Right renal cortex interstitium (tissue), 3 donors: ENCODE measurements at regions not wholly inside any gene's neighbourhood (a gene's known extent, or its start where the extent isn't known, plus 50 kb on each side); places are given as distances from the start of the nearest gene placed in this dataset.
"Not testable (repeated sequence)": the region's sequence is repeated elsewhere in the genome, so short reads cannot be mapped to it uniquely, and the experiment has no call there.

Experiments
- DNase-seq, 3 donors: peaks; one replicate each; pipeline ENCODE4 v3.0.0-alpha.2; 2013; ENCODE audit warnings: low read depth in 3 of 3, low spot score in 2 of 3

DNA sequence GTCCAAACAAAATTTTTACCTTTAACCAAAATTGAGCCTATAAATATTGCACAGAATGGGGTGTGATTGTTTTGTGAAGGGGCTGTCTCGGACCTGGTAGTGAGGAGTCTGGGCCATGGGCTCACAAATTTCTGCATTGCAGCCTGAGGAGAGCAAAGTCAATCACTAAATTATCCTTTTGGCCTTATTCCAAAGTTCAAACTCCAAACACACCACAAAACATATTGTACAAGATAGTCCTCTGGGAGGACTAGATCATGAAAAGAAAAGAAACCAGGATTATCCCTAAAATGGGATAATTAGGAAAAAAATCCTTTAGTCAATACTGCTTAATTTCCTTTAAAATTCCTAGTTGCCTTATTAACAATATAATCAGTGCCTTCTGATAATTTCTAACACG is 115.5 kb downstream of the BUB3 start:
- DNase-seq: no peak

DNA sequence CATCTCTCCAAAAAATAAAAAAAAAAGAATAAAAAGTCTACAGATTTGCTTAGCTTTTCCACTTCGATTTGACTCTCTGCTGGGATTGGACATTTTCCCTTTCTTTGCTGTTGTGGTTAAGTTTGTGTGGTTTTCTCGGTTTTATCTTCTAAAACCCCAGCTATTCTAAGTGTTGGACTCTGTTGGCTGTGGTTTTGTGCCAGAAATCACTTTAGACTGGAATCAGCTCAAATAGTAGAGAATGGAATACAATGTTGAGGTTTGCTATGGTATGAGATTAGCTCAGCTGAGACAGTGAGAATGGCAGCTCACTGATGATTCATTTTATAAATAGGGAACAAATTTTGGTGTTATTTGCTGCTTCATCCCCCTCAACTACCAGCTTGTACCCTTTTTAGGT is 116.0 kb downstream of the BUB3 start:
- DNase-seq: no peak

DNA sequence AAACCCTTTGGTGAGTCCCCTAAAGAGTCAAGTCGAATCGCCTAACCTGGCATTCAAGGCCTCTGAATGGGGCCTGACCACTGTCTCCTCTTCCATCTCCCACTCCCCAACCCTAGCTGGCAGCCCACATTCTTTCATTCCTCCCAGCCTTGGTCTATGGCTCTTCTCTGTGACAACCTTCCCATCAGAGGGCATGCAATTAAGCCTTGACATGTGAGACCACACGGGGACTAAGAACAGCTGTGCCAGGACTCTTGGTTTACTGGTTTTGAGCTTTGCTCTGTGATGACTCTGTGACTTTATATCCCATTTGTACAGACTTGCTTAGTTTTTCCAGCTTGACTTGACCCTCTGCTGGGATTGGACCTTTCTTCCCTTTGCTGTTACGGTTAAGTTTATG is 116.6 kb downstream of the BUB3 start:
- DNase-seq: no peak

DNA sequence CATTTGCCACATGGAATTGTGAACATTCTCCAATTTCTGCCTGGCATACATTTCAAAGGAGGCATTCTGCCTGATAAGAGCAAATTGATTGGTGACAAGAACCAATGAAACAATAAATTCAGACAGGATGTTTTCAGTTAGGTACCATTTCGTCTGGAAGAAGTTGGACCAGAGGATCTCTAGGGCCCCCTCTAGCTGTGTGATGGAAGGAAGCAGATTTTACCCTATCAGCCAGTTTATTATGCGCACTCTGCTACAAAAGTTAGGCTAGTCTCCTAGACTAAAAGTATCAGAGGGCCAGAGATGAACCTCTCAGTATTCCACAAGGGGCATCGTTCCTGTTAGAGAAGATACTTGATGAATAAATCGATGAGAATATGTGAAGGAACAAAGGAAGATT is 118.0 kb downstream of the BUB3 start:
- no peak for DNase-seq

DNA sequence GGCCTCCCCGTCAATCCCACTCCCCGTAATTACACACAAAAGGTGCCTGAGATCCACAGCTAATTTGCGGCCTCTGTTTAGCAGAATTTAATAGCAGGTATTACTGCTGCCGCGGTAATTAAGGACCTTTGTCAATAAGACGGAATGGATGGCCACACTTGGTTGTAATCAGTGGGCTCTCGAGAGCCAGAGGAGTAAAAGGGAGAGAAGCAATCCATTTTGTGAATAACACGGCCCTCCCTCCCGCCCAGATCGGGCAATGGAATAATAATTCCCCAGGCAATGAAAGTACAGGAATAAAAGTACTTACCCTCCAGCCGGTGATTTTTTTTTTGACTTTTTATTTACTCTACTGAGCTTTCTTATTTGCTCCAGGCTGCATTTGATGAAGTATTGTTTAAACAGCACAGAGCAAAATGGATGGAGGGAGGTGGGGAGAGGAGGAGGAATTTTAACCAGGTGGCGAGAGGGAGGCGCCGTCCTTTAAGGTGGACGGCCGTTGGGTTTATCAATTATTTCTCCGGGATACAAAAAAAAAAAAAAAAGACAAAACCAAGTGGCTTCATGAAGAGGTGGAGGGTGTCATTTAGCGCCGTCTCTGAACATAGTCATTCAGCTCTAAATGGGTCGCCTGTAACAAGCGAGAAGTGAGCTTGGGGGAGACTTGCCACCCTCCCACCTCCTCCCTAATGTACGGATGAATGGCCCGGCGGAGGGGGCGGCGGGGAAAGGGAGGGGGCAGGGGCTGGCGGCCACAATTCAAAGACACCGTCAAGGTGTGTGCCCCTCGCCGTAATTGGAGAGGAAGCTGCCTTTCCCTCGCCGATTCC is 120.3 kb downstream of the BUB3 start:
- peak in 1 of 3 donors; percentile 9 for DNase-seq

DNA sequence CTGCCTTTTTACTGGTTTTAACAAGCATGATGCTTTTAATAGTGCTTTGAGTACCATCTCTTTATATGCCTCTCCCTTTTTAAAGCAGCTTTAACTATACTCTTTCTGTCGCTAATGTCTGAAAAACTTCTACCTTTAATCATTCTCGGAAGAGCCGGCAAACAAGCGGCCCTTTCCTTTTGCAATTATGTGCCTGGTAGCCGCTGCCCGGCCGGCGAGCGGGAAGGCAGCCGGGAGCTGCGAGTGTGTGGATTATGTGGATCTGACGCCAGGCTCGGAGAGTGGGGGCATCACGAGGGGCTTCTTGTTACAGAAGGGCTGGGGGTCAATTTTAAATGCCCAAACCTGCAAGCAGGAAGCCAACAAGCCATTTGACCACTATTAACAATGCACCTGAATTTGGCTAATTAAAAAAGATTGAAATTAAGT is 120.9 kb downstream of the BUB3 start:
- no peak for DNase-seq

DNA sequence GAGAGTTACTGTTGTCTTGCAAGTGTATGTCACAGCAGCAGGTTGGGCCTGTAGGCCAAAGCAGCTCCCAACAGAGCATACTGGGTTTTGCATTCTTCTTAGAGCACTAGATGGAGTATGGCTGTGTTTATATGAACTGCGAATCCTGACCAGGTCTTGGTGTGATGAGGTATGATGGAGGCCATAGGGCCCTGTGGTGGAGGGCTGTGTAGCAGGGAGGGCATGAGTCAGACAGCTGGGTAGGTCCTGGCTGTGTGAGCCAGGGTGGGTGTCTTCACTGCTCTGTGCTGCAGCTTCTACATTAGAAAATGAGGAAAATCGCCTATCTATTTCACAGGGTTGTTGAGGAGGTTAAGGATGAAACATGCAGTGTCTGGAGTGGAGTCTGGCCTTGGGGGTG is 124.2 kb downstream of the BUB3 start:
- DNase-seq: no peak

DNA sequence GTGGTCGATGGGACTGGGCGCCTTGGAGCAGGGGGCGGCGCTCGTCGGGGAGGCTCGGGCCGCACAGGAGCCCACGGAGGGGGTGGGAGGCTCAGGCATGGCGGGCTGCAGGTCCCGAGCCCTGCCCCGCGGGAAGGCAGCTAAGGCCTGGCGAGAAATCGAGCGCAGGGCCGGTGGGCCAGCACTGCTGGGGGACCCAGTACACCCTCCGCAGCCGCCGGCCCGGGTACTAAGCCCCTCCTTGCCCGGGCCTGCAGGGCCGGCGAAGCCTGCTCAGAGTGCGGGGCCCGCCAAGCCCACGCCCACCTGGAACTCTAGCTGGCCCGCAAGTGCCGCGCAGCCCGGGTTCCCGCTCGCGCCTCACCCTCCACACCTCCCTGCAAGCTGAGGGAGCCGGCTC is 129.2 kb downstream of the BUB3 start:
- not testable (repeated sequence) for DNase-seq

DNA sequence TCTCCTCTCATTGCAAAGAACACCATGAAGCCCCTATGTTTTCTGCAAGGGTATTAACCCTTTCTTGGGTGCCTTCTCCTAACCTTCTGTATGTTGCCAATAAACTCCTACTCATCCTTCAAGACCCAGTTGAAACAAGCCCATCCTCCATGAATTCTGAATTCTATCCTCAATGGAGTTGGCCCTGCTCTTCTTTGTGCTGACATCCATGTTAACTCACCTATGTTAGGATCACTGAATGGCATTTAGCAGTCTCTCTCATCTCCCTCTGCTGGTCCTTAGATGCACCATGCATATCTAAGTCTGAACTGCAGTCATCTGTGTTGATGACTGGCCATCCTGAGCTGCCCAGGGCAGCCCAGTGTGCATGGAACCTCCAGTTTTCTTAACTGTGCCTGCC is 129.8 kb downstream of the BUB3 start:
- DNase-seq: no peak

DNA sequence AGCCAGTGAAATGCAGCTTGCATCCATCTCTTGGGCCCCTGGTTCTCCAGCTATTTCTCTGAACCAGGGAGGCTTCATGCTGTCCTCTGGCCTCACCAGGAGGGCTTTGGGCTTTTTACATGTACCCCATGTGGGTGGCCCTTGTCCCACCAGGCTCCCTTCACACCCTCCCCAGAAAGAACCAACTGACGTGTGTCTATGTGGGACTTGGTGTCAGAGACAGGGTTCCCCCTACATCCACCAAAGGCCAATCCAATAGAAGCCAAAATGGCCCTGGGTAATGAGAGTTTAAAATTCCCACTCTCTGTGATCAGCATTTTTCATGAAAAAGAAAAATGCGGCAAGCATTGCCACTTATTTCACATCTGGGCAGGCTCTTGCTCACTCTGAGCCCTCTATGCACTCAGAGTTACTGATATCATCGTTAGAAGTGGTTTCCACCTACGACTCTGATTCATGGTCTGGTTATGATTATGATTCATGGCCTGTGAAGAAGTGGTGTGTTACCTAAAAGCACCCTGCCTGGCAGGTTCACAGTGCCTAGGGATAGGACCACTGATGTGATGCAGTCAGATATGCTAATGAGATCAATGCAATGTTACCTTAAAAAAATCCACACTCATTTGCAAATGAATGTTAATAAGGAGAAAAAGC is 133.5 kb downstream of the BUB3 start:
- DNase-seq: no peak

DNA sequence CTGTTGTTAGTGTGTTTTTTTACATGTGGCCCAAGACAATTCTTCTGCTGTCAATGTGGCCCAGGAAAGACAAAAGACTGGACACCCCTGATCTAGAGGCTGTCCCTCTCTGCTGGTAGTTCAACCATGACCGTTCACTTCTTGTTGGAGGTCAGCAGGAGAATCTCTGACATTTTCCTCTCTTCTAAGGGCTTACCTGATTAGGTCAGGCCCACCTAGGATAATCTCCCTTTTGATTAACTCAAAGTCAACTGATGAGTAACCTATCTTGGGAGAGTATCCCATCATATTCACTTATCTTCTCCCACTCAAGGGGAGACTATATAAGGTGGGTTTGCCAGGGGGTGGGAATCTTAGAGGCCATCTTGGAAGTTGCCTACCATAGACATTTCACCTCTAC is 135.2 kb downstream of the BUB3 start:
- DNase-seq: no peak

DNA sequence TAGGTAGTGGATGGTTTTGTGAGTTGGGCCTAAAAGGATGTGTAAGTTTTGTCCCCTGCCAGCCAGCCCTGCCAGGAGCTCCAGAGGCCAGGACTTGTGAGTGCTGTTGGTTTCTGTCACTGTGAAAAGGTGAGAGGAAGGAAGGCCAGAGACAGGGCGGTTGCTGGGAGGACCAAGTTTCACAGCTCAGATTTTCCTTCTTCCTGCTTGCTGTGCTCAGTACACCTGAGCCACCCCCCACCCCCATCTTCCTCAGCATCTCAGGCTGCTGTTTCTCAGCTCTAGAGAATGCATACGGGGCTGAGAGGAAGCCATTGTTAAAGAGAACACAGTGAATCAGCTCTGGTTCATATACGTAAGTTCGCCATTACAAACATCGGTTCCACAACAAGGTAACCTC is 139.9 kb downstream of the BUB3 start:
- no peak for DNase-seq

DNA sequence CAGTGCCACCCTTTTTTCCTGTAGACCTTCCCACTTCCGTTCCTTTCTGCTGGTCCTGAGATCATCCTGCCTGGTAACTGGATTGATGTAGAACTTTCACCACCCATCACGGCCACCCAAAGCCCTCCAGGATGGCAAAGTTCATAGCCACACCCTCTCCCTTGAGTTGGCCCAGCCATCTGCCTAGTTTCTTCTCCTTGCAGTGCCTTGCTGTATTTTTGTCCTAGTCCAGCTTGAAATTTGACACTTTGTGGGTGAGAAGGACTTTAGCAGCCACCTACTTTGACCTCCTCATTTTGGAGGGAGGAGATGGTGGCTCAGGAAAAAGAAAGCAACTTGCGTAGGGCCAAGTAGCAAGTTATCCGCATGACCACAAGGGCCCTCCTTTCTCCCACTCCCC is 140.7 kb downstream of the BUB3 start:
- no peak for DNase-seq

DNA sequence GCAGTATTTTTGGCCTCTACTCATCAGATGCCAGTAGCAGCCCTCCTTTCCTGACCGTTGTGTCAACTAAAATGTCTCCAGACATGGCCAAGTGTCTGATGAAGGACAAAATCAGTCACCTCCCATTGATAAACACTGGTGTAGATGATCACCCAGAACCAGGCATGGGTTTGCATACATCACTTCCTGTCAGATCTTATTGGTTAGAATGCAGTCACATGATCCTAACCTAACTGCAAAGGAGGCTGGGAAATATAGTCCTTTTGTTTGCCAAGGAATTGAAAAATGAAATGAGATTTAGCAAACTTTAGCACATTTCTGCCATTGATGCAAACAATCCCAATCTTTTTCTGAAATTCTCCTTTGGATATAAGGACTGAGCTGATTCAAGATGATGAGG is 141.4 kb downstream of the BUB3 start:
- DNase-seq: no peak

DNA sequence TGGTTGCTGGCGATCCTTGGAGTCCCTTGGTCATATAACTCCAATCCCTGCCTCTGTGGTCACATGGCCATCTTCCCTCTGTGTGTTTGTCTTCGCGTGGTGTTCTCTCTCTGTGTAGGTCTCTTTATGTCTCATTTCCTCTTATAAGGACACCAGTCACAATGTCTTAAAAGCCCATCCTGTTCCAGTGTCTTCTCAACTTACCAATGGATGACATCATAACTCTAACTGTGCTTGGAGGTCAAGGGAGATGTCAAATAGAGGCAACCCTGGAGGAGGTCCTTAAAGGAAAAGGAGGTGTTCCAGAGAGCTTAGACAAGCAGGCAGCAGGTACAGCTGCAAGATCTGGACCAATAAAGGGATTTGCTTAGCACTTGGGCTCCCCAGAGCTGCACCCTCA is 143.0 kb downstream of the BUB3 start:
- no peak for DNase-seq

DNA sequence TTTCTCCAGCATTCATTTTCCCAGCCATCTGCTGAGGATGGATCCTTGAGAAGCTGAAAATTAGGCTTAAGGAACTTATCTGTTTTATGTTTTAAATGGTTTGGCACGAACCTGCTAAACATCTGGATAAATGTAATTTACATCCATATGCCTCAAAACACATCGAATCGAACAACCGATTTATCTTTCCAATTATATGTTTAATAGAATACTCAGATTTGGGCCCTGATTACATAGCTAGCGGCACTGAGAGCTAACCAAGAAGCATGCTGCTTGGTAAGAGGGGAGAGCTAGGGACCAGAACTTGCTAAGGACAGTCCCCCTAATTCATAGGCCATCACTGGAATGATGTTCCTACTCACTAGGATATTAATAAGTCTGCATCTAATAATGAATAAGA is 144.4 kb downstream of the BUB3 start:
- no peak for DNase-seq

DNA sequence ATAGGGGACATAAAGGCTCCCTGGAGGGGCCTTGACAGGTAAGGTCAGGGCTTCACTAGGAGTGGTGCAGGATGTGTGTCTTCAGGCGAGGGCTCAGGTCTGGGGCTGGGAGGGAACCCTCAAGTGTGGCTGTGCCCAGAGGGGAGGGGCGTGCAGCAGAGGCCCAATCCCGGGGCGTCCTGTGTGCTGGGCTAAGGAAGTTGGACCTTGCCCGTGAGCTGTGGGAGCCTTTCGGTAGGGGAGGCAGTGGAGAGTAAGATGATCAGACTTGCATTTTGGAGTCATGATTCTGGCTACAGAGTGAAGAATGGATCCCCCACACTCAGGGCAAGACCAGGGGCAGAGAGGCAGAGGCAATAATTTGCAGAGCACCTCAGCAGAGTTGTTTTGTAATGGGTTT is 145.4 kb downstream of the BUB3 start:
- DNase-seq: no peak

DNA sequence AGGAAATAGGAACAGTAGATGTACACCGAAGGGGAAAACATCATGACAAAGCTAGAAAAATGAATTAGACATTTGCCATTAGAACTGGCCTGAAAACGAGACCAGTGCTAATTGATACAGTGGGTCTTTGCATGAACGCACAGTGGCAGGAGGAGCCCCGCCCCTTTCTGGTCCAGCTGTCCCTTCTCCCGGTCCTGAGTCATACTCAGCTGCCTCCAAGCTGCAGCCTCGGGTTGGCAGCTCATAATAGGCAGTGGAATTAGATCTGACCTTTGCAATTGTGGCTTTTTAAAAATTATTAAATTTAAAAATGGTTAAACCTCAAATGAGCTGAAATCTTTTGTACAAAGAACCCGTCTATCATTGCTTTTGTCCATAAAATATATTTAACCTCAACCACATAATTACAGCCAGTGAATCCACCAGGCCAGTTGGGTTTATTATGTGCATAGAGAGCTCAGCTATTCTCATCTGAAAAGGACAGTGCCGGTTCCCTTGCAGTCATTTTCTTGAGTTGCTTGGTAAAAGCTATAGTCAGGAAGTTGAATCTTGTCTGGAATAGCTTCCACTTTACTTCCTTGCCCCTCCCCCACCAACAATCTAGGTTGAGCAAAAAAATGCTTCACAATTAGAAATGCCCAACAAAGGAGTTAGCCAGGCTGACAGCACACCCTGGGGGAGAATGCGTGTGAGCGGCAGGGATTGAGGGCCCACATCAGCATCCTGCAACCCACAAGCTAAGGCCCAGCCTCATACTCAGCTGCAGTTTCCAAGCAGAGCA is 147.1 kb downstream of the BUB3 start:
- DNase-seq: peak in 2 of 3 donors; percentile 10 to 53

DNA sequence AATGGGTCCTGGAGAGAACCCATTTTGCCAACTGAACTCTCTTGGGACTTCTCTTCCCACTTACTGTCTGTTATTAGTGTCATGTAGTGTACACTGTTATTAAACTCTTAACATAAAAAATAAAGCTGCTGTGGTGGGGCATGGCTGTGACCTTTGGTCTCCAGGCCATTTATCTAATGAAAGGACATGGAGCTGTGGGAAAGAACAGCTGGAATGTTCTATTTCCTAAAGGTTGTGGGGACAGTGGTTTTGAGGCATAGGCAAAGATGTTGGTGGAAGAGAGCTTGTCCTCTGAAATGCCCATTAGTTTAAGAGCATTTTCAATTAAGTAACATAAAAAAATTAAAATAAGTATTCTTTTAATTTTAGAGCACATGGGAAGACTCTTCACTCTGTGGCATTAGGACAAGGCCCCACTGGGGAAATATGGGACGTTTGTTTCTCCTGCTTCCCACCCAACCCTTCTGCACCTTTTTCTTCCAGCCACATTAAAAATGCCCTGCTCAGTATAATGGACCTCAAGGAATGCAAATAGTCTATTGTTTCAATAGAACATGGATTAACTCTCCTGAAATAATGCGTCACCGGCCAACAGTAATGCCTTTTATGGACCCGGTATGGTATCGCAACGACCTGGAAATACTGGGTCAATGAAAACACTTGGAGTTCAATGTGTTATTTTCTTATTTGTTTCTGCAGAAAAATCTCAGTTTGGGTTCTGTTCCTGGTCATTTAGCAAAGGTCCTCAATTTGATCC is 149.6 kb downstream of the BUB3 start:
- no peak for DNase-seq

DNA sequence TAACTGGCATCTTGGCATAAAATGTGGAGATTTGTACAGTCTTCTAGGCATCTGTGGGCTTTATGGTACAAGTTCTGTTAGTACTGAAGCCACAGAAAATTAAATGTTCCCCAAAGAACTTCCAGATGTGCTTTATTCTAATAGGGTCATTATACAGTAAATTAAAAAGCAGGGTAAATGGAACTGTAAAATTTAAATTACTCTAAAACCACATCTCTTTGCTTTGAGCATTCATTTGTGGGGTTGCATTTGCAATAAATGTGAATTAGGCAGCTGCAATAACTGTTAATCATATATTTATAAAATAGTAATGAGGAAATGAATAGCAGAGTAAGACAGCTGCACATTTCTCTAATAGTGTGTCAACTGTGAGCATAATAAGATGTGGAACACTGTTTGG is 151.5 kb downstream of the BUB3 start:
- no peak for DNase-seq

DNA sequence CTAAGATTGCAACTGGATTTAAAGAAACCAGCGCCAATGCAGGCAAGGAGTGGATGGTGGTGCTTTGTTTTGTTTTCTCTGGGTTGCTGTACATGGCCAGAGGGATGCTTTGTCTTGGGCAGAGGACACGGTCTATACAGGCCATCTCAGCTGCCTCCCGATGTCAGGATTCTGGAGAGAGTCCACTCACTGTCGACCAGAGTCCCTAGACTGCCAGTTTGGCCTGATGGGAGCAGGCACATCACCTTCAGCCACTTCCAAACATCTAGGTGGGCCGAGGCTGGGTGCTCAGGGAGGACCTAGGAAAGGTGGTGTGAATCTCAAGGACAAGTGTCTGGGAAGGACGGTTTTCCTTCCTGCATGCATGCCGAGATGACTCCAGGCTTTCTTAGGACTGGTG is 152.1 kb downstream of the BUB3 start:
- DNase-seq: no peak
